Astrocyte (in vitro differentiated cells and primary cell): ENCODE measurements at regions not wholly inside any gene's neighbourhood (a gene's known extent, or its start where the extent isn't known, plus 50 kb on each side); places are given as distances from the start of the nearest gene placed in this dataset.

Experiments used
- CTCF ChIP-seq: IDR thresholded peaks from 2 replicates; pipeline ENCODE4 v1.5.1; 2011; ENCODE audit warnings: low read depth, mild to moderate bottlenecking, inconsistent platforms, low read length, moderate library complexity; ENCODE audit not compliant: insufficient read depth
- EZH2 ChIP-seq: IDR thresholded peaks from 2 replicates; pipeline ENCODE4 v1.6.1; 2012; ENCODE audit warnings: mild to moderate bottlenecking, low read length, inconsistent platforms; ENCODE audit not compliant: insufficient read depth

GRCh38 chr13:91079176-91079575 is 268.3 kb upstream of the MIR17HG start:
- TF ChIP-seq CTCF: no peak
- TF ChIP-seq EZH2: no peak
